Keratinocyte (primary cell): ENCODE measurements at regions not wholly inside any gene's neighbourhood (a gene's known extent, or its start where the extent isn't known, plus 50 kb on each side); places are given as distances from the start of the nearest gene placed in this dataset.

Experiments used
- CTCF ChIP-seq, 3 experiments: IDR thresholded peaks in 1 of 3; conservative IDR thresholded peaks in 1 of 3; optimal IDR thresholded peaks in 1 of 3; 2 replicates in 2 of 3; 3 replicates in 1 of 3; pipeline versions ENCODE3 to v1.5.1; 2011; ENCODE audit warnings: low read length in 3 of 3, mild to moderate bottlenecking in 3 of 3, moderate library complexity in 2 of 3, control low read depth in 1 of 3, inconsistent platforms in 1 of 3; ENCODE audit not compliant: insufficient read depth in 2 of 3; ENCODE audit errors: extremely low read depth in 1 of 3
- EZH2 ChIP-seq: IDR thresholded peaks from one replicate; pipeline ENCODE4 v1.6.1; 2012; ENCODE audit warnings: inconsistent platforms, mild to moderate bottlenecking, low read length, moderate library complexity

- TF ChIP-seq EZH2: no peak
- TF ChIP-seq CTCF (optimal IDR thresholded peaks at IDR 0.05 in 1 of 3, IDR thresholded peaks at IDR 0.05 in 1 of 3, conservative IDR thresholded peaks at IDR 0.05 in 1 of 3; ENCODE audit: extremely low read depth in 1 of 3, insufficient read depth in 2 of 3, low read length in 3 of 3): no peak
Observed at GRCh38 chr2:117639401-117639800, 175.1 kb upstream of the DDX18 start.
